AG04449 (cell line): ENCODE measurements at regions not wholly inside any gene's neighbourhood (a gene's known extent, or its start where the extent isn't known, plus 50 kb on each side); places are given as distances from the start of the nearest gene placed in this dataset.
A peak's percentile ranks its signal among the peaks of the same experiment; 100 is the strongest.

Source experiments
- CTCF ChIA-PET: fragments of 350-600 bp; formaldehyde crosslinking; extraction: SDS; loops from one replicate; lab custom pipeline; 2021; ENCODE audit warnings: antibody characterized with exemption; lab: Yijun Ruan, JAX
- POLR2A ChIA-PET: fragments of 400-600, 350-600 bp; formaldehyde crosslinking; extraction: SDS; loops from one replicate; lab custom pipeline; 2020; ENCODE audit warnings: antibody characterized with exemption, inconsistent platforms; lab: Yijun Ruan, JAX
- DNase-seq: peaks from one replicate; pipeline ENCODE4 v3.0.0-alpha.2; 2010; ENCODE audit warnings: low read depth, low spot score
- H3K4me3 ChIP-seq: 2 replicates; pipeline ENCODE4 v1.5.1; 2011; ENCODE audit warnings: low read depth, mild to moderate bottlenecking, control low read depth, low read length
- CTCF ChIP-seq: IDR thresholded peaks from one replicate; pipeline ENCODE4 v1.5.1; 2011; ENCODE audit warnings: mild to moderate bottlenecking, moderate library complexity, low read length, control low read depth, inconsistent platforms; ENCODE audit not compliant: insufficient read depth; ENCODE audit errors: missing control alignments

- POLR2A ChIA-PET = interaction anchor here (0.6 kb wide), 1 partner anchor 530 kb away, joined by 3 read pairs; no protein-coding TSS in a partner anchor
- TF ChIP-seq CTCF = no peak
- no peak overlapping the region for H3K4me3 ChIP-seq
- no peak for DNase-seq
- CTCF ChIA-PET = interaction anchor here (0.9 to 1.2 kb wide), 2 partner anchors 38 to 81 kb away, joined by 3 to 6 read pairs; no protein-coding TSS in a partner anchor
Observed at GRCh38 chr9:90996154-90997065, 194.8 kb downstream of the SYK start.

- H3K4me3 ChIP-seq = no peak overlapping the region
- CTCF ChIA-PET = interaction anchor here (1.1 kb wide), 1 partner anchor 427 kb away, joined by 3 read pairs; no protein-coding TSS in a partner anchor
- no peak for DNase-seq
- POLR2A ChIA-PET = no interaction called here
- TF ChIP-seq CTCF = no peak
Observed at GRCh38 chr9:90998573-90998972, 197.0 kb downstream of the SYK start.

- TF ChIP-seq CTCF = no peak
- peak; percentile 36 for DNase-seq
- CTCF ChIA-PET = interaction anchor here (1.2 kb wide), 1 partner anchor 85 kb away, joined by 3 read pairs; no protein-coding TSS in a partner anchor
- POLR2A ChIA-PET = no interaction called here
- no peak overlapping the region for H3K4me3 ChIP-seq
Observed at GRCh38 chr9:90999425-91000397, 198.1 kb downstream of the SYK start.

GRCh38 chr9:91001146-91001611 is 199.6 kb downstream of the SYK start:
- TF ChIP-seq CTCF = no peak
- H3K4me3 ChIP-seq = no peak overlapping the region
- ChIA-PET POLR2A (no interaction called here), CTCF (interaction anchor here (0.8 kb wide), 1 partner anchor 86 kb away, joined by 3 read pairs; no protein-coding TSS in a partner anchor)
- no peak for DNase-seq

- no peak for DNase-seq
- no peak for TF ChIP-seq CTCF
- no peak overlapping the region for H3K4me3 ChIP-seq
- POLR2A ChIA-PET = no interaction called here
- CTCF ChIA-PET = interaction anchor here (0.7 to 1.2 kb wide), 3 partner anchors 9 to 767 kb away, joined by 3 to 4 read pairs (median 3); no protein-coding TSS in a partner anchor
Observed at GRCh38 chr9:91004484-91004883, 202.9 kb downstream of the SYK start.
